AML-193 (cell line): ENCODE measurements at regions not wholly inside any gene's neighbourhood (a gene's known extent, or its start where the extent isn't known, plus 50 kb on each side); places are given as distances from the start of the nearest gene placed in this dataset.
"Not testable (repeated sequence)": the region's sequence is repeated elsewhere in the genome, so short reads cannot be mapped to it uniquely, and the experiment has no call there.

ENCODE experiments used
- DNase-seq, 2 experiments: peaks; one replicate each; lab custom pipeline; 2025; lab: John Stamatoyannopoulos, UW

- no peak for DNase-seq
Measured at GRCh38 chr2:167843657-167844056, 403.7 kb downstream of the STK39 start.

- no peak for DNase-seq
Measured at GRCh38 chr2:167843217-167843616, 404.2 kb downstream of the STK39 start.

GRCh38 chr2:167842047-167842446 is 405.3 kb downstream of the STK39 start:
- no peak for DNase-seq

- not testable (repeated sequence) for DNase-seq
Measured at GRCh38 chr2:167835290-167835689, 412.1 kb downstream of the STK39 start.

- no peak for DNase-seq
Measured at GRCh38 chr2:167834707-167835106, 412.7 kb downstream of the STK39 start.

- DNase-seq, result no peak
Measured at GRCh38 chr2:167833294-167833693, 414.1 kb downstream of the STK39 start.

- no peak for DNase-seq
Measured at GRCh38 chr2:167832868-167833287, 414.5 kb downstream of the STK39 start.

- no peak for DNase-seq
Measured at GRCh38 chr2:167827352-167828097, 419.9 kb downstream of the STK39 start.

- DNase-seq, result no peak
Measured at GRCh38 chr2:167826906-167827305, 420.5 kb downstream of the STK39 start.

GRCh38 chr2:167825664-167826063 is 421.7 kb downstream of the STK39 start:
- DNase-seq, result no peak

- DNase-seq, result no peak
Measured at GRCh38 chr2:167822690-167823465, 424.5 kb downstream of the STK39 start.

GRCh38 chr2:167820488-167820887 is 426.9 kb downstream of the STK39 start:
- DNase-seq, result no peak

- DNase-seq, result no peak
Measured at GRCh38 chr2:167818521-167818920, 428.9 kb downstream of the STK39 start.

- DNase-seq, result no peak
Measured at GRCh38 chr2:167817908-167818307, 429.5 kb downstream of the STK39 start.

GRCh38 chr2:167817422-167817821 is 430.0 kb downstream of the STK39 start:
- no peak for DNase-seq

GRCh38 chr2:167816874-167817290 is 430.5 kb downstream of the STK39 start:
- DNase-seq, result no peak

GRCh38 chr2:167814881-167815718 is 432.3 kb downstream of the STK39 start:
- DNase-seq, result no peak

GRCh38 chr2:167814482-167814880 is 432.9 kb downstream of the STK39 start:
- DNase-seq, result not testable (repeated sequence)

GRCh38 chr2:167809799-167810198 is 437.6 kb downstream of the STK39 start:
- DNase-seq, result not testable (repeated sequence)

GRCh38 chr2:167803449-167803988 is 443.9 kb downstream of the STK39 start:
- no peak for DNase-seq

- no peak for DNase-seq
Measured at GRCh38 chr2:167794554-167795255, 452.7 kb downstream of the STK39 start.
